G401 (cell line): ENCODE measurements at regions not wholly inside any gene's neighbourhood (a gene's known extent, or its start where the extent isn't known, plus 50 kb on each side); places are given as distances from the start of the nearest gene placed in this dataset.

Experiments
- DNase-seq: peaks from one replicate; pipeline ENCODE4 v3.0.0-alpha.2; 2015; ENCODE audit warnings: low spot score
- in situ Hi-C: cut with HindIII; loops from 2 replicates; pipeline ENCODE4 v1.10.0; 2016; ENCODE audit warnings: low sequenced_read_pairs, mixed read lengths

DNA sequence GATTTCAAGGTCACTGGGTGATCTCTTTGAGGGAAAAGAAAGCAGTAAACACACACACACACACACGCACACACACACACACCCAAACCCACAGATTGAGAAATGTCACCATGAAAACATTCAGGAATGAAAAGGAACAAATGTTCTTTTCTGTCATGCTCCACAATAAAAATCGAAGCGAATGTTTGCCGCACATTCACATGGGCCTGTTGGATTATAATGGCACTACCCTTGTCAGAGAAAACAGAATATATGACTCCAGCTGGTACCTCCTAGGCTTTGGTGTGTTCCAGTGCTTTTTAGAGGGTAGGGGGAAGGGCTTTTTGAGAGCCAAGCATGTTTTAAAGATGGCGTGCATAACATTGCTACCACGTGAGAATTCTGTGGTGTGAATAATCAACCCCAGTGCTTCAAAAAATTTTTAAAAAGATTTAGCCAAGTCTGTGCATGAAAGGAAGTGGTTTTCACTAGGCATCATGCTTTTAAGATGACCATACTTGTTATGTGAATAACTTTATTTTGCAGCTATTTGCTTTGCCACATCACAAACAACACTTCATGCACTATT is 120.8 kb upstream of the ZNF608 start:
- no peak for DNase-seq
- in situ Hi-C loops: no loop called here

DNA sequence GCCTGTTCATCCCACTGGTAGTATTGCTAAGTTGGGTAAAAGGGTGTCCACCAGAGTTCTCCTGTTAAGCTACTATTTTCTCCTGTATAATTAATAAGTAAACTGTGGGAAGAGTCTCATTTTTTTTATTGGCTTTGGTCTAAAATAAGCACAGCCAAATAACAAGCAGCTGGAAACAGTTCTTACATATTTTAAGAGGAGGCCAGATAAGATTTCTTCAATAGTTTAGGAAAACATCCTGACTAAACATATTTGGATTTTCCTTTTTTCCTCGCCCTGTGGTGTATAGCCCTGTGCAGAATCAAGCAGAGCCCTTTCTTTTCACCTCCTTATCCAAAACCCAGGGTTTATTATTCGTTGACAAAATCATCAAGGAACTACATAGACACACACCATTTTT is 122.2 kb upstream of the ZNF608 start:
- in situ Hi-C loops: no loop called here
- no peak for DNase-seq

DNA sequence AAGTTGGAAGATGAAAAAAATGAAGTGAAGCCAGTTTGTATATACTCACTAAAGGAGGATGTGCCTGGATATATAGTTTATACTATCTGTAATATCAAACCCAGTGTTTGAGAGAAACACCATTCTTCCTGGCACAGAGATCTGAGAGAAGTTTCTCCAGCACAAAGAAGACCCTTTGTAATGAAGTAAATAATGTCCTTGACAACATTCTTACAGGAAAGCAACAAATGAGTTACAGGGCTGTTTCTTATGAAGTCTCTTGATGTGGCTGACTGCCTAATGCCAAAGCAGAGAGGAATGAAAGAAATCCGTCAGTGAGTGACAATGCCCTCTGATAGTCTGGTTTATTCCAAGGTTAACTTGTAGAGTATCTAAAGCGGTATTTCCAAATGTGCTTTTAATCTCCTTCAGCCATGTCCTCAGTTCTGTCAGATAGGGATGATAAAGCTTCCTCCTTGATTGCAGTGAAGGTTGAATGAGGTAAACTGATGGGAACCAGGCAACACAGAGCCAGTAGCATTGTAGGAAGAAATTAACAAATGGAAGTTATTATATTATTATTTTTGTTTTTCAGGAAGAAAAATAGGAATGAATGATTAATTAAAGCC is 123.1 kb upstream of the ZNF608 start:
- DNase-seq: no peak
- in situ Hi-C loops: no loop called here

DNA sequence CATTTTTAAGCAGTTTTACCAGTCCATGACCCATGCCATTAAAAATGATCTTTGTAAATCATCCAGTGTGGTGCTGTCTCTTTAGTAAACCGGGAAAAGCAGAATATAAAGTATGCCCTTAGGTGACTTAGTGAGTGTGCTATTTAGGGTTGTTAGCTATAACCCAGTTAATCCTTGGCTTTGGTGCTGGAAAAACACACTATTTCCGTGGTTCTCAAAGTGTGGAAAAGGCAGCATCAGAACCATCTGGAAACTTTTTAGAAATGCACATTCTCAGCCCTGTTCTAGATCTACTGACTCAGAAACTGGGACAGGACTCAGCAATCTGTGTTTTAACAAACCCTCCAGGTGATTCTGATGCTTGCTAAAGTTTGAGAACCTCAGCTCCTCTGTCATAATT is 123.6 kb upstream of the ZNF608 start:
- in situ Hi-C loops: no loop called here
- DNase-seq: no peak

DNA sequence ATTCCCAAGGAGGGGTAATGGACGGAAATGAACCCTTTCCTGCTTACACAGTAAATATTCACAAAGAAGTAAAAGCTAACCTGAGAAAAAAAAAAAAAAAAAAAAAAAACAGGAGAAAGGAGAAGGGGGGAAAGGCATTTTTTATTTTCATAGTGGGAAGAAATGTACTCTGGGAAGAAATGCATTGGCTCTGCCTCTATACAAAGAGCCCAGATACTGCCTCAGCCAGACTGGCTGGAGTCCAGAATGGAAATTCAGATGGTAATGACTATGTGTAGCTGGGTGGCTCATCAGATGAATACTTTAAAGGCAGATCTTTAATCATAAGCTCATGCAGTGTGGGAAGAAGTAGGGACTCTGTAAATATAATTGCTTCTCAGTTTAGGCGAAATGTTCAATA is 124.9 kb upstream of the ZNF608 start:
- in situ Hi-C loops: no loop called here
- DNase-seq: peak; percentile 39

DNA sequence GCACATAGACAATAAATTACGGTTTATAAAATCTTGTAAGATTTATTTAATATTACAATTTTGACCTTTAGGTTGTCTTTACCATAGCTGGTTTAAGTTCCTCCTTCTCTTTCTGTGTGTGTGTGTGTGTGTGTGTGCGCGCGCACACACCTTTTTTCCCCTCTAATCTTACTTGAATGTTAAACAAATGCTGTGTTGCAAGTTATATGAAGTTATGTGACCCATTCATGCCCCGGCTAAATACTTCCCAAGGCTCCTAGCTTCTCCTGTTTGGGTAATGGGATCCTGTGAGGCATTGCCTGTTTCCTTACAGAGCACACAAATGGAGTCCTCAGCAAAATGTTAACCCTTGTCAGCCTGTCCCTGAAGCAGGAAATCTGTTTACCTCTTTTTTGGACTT is 125.6 kb upstream of the ZNF608 start:
- in situ Hi-C loops: no loop called here

DNA sequence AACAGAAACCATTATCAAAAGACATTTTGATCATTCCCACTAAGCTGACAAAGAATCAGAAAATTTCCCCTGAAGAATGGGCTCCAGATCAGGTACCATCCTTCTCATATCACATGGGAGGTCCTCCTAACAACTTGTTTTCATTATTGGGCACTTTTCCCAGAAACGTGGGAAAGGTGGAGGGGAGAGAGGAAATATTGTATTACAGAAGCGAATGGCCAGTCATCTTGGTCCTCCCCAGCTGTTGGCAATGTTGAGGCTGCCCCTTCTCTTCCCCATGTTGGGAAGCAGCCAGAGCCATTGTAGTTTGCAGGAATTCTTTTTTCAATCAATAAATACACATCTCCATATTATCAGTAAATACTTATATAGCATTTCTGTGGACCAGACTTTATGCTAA is 126.2 kb upstream of the ZNF608 start:
- DNase-seq: no peak
- in situ Hi-C loops: no loop called here

More for the DNA sequence above, 125.6 kb upstream of the ZNF608 start:
- no peak for DNase-seq

DNA sequence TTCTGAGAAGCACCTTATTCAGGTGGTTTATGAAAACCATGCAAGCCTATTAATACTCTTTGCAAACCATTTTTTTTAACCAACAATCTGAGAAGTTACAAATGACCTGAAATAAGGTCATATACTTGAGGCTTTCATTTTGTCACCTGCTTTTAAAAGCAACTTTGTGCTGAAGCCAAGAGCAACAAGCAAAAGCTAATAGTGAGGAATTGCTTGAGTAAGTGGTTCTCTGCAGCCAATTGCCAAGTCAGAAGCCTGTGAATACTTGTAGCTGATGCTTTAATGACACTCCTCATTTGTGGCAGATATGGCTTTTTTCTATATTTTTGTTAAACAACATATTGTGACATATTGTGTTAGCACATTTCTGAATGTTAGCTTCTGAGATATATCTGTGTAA is 126.7 kb upstream of the ZNF608 start:
- DNase-seq: no peak
- in situ Hi-C loops: no loop called here

DNA sequence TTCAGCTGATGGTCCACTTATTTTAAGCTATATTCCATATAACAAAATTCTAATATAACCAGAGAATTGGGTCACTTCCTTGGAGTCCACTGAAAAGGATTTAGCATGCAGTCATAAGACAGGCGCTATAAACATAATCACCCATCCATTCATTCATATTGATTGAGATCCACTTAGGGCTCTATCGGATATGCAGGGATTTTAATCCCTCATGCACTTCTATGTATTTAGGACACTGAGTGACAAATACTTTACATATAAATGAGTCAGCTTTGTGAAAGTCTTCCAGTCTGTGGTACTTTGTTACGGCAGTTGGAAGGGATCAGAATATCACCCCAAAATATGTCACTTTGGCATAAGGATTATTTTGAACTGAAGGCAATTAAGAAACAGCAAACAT is 127.3 kb upstream of the ZNF608 start:
- in situ Hi-C loops: no loop called here
- DNase-seq: no peak

DNA sequence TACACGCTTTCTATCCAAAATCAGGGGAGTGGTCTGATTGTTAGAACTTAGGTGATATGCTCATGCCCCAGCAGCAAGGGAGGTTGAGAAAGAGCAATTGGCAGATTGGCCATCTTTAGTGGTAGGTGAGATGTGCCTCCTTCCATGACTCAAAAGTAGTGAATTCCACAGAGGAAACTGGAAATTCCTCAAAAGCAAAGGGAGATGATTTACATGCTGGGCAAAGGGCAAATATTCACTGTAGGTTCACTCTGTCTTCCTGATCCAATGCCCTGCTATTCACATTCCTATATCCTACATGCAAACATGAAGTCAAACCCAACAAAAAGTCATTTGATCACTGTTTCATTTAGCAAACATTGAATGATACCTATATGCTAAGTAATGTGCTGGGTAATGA is 130.1 kb upstream of the ZNF608 start:
- no peak for DNase-seq
- in situ Hi-C loops: no loop called here

DNA sequence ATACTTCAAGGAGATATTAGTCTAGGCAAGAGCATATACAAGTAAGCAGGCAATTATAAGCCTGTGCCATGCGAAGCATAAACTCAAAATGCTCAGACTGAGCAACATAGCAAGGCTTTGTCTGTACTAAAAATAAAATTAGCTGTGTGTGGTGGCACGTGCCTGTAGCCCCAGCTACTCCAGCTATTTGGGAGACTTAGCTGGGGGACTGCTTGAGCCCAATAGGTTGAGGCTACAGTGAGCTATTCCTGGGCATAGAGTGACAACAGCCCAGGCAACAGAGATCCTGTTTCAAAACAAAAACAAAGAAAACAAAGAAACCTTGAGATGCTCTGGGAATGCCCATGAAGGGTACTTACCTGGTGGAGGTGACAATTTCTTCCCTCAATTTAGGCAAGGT is 130.5 kb upstream of the ZNF608 start:
- in situ Hi-C loops: no loop called here
- no peak for DNase-seq

DNA sequence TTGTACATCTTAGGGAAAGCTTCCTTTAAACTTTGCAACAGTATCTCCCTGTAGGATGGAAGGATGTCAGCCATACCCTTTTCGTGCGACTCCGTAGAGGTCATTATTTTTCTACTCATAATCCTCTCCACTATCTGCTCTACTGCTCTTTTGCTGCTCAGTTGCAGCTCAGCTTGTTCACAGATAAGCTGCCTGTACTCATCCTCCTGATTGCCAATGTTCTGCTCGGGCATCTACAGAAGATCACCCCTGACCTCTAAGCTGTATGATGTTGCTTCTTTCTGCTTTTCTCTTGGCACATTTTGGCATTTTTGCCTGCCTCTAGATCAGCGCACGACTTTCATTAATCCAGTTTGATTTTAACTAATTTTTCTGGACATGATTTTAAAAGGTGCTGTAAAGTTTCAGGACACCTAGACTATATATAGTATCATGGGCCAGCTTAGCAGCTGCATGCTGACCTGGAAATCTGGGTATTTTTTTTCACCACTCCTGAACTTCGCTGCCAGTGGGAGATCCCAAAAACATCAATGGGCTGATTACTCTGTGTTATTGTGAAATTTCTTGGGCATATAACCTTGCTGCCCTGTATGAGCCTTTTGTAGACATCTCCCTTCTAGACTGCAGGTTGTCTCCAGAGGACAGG is 131.2 kb upstream of the ZNF608 start:
- DNase-seq: no peak
- in situ Hi-C loops: no loop called here

DNA sequence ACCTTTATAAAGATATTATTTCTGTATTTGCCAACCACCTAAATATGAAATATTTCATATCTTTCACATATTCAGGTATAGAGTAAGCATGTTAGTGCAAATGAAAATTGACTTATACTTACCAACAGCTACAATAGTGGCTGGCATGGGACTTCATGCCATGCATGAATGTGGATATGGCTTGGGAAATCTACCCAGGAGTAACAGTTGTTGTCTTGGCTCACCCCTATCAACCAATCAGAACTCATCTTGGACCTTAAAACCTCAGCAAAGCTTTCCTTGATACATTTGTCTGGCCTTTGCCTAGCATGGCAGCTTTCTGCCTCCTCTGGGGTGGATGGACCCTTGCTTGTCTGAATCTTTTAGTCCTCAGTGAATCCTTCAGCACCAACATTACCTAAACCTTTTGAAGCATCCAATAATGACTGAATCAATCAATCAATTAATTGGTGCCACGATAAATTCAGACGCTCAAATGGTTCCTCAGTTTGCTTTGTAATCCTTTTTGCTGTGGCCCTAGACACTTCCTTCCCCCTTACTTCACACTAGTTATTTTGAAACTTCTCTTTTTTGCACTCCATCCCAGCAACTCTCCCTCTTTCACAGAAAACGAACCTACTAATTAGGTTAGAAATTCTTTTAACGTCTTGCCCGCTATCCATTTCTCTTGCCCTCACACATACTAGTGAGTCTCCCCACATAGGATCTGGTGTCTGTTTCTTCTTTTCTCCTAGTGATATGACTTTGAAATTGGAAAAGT is 132.3 kb upstream of the ZNF608 start:
- DNase-seq: no peak
- in situ Hi-C loops: no loop called here

DNA sequence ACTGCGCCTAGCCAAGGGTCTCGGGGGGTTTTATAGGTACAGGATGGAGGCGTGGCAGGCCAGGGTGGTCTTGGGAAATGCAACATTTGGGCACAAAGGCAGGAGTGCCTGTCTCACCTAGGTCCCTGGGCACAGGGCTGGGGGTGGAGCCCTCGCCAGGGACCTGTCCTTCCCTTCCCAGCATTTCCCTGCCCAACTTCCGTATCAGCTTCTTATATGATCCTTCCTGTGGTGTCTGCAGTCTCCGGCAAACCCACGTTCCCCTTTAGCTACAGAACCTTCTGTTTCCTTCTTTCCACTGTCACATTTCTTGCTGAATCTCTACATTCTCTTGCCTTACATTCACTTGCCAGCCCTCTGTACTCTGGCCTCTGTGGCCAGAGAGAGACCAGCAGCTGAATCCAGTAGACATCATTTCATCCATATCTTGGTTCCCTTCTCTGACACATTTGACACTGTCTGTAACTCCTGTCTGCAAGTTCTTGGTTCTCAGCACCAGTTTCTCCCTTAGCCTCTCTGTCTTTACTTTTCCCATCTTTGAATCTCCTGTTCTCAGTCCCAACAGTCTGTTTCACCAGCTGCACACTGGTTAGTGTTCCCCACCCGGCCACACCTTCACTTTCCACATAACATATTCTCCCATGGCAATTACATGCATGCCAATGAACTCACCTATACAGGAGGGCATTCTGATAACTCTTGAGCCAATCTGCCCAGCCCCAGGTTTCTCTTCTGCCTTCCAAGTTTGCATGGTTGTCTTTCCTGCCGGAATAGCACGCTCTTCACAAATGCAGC is 134.7 kb upstream of the ZNF608 start:
- no peak for DNase-seq
- in situ Hi-C loops: no loop called here

DNA sequence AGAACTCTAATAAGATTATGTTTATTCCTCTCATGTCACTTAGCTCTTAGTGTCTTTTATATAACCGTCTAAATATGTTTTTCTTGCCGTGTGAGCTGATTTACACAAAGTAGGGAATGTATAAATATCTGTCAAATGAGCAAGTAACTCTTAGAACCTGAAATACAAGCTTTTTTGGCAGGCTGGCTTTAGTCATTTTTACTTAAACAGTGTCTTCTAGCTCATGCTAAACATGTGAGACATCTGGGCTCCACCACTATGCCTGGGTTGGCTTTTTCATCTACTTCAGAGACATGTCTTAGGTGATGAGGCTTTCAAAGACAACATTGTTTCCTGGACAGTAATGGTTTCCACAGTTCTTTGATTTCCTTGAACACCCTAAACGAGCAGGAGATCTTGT is 137.2 kb upstream of the ZNF608 start:
- in situ Hi-C loops: no loop called here
- DNase-seq: no peak

DNA sequence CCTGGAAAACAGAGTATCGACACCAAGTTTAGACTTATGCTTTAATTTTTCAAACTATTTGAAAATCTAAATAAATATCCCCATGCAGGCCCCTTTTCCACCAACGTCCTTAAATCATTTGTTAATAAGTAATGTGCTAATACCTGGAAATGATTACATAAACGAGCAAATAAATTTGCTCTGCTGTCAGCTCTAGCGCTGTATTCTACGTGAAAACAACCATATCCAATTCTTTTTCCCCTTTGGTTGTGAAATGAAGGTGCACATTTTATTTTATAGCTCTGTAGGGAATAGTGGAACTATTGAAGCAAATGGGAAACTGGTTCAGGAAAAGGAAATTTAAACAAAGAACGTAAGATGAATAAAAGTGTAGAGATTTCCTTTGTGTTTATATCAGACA is 137.7 kb upstream of the ZNF608 start:
- no peak for DNase-seq
- in situ Hi-C loops: no loop called here

DNA sequence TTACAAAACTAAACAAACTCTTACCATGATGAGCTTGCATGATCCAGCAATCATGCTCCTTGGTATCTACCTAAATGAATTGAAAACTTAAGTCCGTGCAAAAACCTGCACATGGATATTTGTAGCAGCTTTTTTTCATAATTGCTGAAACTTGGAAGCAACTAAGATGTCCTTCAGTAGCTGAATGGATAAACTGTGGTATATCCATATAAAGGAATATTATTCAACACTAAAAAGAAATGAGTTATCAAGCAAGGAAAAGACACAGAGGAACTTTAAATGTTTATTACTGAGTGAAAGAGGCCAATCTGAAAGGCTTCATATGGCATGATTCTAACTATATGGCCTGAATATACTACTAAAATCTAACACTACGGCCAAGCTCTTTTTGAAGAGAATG is 139.1 kb upstream of the ZNF608 start:
- no peak for DNase-seq
- in situ Hi-C loops: no loop called here

DNA sequence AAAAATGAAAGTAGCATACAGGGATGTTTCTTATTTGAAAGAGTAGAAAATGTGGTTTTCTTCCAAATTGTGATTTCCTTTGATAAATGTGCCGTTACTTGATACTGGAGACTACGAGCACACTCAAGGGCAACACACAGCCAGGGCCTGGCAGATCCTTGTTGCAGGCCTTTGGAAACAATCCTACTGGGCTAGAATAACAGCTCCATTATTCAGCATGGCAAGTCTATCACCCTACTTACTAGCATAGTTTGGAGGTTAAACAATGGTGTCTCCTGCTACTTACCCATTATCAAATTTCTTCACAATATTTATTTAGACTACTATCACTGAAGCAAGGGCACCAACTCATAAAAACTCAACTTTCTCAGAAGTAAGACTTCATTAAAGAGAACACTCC is 140.8 kb upstream of the ZNF608 start:
- DNase-seq: no peak
- in situ Hi-C loops: no loop called here

DNA sequence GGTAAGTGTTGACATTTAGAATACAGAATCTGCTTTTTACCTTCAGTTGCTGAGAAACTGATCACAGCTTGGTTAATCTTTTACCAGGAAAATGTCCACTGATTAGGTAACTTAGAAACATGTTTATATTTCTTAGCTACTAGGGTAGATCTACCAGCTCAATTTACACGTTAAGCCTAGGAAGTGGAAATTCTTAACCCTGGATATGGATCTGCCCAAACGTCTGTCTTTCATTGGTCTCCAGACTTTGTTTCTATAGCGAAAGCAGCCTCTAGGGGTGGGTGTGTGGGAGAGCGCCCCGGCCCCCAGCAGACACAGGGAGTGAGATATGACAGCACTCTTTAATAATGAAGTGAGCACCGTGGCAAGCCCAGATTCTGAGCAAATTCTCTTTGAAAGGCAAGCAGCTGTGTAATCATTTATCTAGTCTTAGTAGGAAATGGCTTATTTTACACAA is 141.6 kb upstream of the ZNF608 start:
- in situ Hi-C loops: no loop called here
- DNase-seq: no peak
